SK-MEL-5 (cell line): ENCODE measurements at regions not wholly inside any gene's neighbourhood (a gene's known extent, or its start where the extent isn't known, plus 50 kb on each side); places are given as distances from the start of the nearest gene placed in this dataset.
A peak's percentile ranks its signal among the peaks of the same experiment; 100 is the strongest.

Experiments used
- DNase-seq: peaks from one replicate; pipeline ENCODE4 v3.0.0-alpha.2; 2016; ENCODE audit warnings: low read depth, low spot score
- in situ Hi-C: cut with HindIII; loops from 2 replicates; pipeline ENCODE4 v1.10.0; 2016; ENCODE audit warnings: low sequenced_read_pairs, high pct_unique_total_duplicates, low pct_unique_long_range_greater_than_20kb

DNA sequence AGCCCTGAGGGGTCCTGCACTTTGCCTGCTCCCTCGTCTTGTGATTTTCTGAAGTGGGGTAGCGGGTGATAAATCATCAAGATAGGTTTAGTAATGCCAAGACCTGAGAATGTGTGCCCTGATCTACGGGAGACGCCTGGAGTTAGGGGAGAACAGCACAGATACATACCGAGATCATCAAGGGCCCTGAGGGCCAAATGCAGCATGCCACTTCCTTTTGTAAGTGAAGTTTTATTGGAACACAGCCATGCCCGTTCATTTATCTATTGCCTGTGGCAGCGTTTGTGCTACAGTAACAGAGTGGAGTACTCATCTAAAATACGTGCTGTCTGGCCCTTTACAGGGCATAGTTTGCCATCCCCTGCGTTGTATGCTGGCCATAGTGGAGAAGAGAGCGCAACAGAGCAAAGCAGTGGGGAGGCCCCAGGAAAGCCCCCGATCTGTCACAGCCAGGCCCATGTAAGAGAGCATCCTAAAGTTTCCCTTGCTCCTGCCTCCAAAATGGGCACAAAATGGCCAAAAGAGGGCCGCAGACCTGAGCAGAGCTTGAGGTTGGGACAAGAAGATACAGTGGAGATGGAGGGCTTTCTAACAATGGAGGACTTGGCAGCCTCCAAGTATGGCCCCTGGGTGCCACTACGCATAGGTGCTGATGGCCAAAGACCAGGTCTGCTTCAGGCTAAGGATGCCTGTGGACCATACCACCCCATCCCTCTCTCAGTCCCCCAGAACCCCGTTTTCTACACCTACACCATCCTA is 167.0 kb downstream of the SMIM20 start:
- in situ Hi-C loops: no loop called here
- no peak for DNase-seq

DNA sequence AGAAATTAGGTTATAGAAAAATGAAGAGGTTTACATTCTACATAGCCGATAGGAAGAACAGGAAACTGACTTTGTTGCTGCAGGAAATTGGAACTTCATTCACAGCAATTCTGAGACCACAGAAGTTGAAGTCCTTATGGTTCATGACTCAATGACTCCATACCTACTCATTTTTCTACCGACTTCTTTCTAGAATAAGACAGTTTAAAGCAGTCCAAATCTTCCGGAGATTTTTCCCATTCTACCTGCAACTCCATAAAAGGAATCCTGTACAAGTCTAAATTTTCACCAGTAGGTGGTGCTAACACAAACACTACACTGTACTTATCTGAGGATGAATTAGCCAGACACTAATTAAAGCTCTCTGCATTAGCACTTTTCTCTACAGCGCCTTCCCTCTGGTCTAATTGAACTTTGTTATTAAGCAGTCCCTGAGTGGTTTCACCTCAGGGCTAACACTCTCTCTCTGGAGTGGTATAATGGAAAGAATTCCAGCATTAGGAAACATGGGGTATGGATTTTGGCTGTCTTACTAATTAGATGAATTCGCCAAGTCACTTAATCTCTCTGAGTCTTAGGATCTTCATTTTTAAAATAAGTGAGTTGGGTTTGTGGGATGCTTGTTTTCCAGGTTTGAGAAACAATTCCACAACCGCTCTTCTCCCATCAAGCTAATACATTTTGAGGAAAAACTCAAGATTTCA is 167.9 kb downstream of the SMIM20 start:
- in situ Hi-C loops: no loop called here
- peak; percentile 69 for DNase-seq

DNA sequence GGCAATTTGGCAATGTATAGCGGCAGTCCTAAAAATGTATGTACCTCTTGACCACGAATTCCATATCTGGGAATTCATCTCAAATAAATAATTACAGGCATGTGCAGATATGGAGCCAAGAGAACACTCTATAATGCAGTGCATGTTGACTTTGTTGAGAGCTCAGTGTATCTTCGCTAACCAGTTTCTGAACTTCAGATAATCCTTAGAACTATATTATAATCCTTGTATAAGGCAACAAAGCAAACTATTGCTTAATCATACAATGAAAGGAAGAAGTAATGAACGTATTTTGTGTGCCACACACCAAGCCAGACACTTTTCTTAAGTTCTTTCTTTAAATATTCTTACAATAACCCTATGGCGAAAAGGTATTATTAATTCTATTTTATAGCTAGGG is 168.5 kb downstream of the SMIM20 start:
- DNase-seq: no peak
- in situ Hi-C loops: no loop called here

DNA sequence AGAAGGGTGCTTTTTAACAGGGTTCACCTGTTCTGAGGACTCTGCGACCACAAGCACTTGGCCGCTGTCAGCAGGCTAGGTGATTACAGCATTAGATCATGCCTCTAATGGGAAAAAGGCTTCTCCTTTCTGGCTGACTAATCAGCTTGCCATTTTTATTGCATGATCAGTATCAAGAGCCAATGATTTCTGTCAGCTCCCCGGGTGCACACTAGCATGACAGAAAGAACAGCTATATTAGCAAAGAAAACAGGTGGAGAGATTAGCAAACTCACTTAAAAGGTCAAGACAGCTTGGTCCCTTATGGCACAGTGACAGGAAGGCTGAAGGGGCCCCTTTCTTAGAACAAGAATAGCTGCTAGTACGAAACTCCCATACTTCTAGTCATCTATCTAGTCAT is 170.0 kb downstream of the SMIM20 start:
- in situ Hi-C loops: no loop called here
- no peak for DNase-seq

DNA sequence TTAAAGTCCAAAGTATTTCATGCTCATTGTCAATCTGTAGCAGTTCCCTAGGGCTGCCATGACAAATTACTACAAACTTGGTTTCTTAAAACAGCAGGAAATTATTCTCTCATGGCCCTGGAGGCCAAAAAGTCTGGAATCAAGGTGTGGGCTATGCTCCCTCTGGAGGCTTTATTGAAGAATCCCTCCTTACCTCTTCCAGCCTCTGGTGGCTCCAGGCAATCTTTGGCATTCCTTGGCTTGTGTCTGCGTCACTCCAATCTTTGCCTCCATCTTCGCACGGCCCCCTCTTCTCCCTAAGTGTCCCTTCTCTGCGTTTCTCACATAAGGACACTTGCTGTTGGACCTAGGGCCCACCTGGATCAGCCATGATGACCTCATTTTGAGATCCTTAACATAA is 170.4 kb downstream of the SMIM20 start:
- in situ Hi-C loops: no loop called here
- no peak for DNase-seq

DNA sequence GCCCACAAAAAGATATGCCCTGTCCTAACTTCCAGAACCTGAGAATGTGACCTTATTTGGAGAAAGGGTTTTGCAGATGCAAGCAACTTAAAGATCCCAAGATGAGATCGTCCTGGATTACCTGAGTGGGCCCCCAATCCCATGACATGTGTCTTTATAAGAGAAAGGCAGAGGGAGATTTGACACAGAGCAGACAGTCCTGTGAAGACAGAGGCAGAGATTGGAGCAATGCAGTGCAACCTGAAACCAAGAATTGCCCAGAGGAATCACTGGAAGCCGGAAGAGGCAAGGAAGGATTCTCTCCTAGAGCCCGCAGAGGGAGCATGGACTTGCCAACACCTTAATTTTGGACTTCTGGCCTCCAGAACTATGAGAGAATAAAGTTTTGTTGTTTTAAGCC is 171.5 kb downstream of the SMIM20 start:
- DNase-seq: no peak
- in situ Hi-C loops: no loop called here

DNA sequence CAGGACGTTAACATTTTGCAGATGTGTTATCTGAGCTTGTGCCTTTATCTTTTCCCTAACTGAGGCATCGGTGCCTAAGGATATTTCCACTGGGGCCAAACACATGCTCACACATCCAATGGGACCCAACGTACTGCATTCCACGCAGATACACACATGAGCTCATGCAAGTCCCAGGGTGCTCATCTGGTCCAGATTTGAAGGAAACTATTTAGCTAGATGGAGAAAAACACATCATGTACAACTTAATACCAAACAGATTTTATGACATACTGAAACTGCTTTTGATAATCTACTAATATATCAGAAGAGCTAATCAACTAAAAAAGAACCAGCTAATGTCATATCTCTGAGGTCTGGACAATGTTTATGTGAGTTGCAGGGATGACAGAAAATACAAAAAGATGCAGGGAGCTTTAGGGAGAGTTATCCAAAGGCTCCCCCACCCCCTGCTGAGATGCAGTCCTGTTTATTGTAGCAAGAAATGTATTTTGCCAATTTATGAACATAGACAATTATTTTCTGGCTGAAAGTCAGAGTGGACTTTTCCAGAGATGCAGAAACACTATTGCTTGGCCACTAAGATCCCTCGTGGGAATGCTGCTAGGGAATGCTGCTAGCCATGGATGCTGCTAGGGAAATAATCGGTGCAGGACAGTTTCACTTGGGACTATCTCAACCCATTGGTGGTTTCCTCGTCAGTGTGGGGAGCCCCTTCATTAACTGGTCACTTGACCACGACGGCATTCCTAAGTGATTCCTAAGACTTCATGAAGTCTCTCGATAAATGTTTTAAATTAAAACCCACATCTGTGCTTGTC is 172.8 kb downstream of the SMIM20 start:
- in situ Hi-C loops: no loop called here
- DNase-seq: no peak

DNA sequence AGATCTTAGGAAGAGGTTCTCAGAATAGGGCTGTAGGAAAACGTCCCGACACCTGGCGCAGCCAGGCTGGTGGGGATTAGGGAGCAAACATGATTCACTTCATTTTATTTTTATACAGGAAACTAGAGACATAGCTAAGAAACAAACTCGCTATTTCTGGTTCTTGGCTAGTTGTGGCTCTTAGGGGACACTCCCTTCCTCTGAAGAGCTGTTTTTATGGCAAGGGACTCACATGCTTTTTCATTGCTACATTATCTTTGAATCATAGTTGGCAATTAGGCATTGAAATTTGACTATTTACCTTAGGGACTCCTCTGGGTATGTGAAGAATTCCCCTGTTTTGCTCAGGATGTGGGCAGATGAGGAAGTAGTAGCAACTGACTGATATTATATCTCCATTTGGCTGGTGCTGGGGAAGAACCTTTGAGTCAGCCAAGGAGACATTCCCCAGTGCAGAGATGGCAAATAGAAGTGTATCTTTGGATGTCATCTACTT is 174.5 kb downstream of the SMIM20 start:
- no peak for DNase-seq
- in situ Hi-C loops: no loop called here

DNA sequence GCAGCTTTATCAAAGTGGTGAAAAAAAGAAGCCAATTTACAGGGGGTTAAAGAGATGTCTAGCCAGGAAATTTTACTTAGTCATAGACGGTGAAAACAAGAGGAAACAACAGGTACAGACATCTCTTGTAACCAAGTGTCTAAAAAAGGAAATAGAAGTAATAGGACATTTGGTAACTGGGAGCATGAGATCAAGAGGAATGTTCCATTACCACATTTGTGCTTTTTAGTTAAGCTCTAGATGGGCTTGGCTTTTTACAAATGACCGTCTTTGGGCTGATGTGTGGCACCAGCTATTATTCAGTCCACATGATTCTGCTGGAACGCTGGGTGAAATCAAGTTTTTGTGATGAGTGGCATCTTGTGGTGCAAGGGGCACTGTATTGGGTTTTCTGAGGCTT is 179.5 kb downstream of the SMIM20 start:
- no peak for DNase-seq

DNA sequence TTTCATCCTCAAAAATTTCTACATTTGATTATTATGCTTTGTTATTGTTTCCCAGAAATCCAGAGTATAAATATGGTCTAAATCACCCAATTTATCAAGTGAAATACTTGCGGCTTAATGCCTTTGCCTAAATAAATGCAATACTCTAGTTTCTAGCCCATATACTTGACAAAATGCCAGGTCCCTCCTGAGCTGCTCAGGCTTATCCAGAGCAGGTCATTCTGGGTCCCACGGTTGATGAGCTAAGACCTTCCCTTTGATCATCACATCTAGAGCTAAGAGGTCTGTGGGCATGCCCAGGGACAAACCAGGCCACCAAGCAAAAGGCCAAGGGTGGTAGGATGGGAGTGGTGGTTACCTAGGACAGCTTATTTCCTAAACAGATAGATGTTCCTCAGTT is 180.1 kb downstream of the SMIM20 start:
- in situ Hi-C loops: no loop called here
- no peak for DNase-seq

More for the DNA sequence above, 179.5 kb downstream of the SMIM20 start:
- in situ Hi-C loops: no loop called here

DNA sequence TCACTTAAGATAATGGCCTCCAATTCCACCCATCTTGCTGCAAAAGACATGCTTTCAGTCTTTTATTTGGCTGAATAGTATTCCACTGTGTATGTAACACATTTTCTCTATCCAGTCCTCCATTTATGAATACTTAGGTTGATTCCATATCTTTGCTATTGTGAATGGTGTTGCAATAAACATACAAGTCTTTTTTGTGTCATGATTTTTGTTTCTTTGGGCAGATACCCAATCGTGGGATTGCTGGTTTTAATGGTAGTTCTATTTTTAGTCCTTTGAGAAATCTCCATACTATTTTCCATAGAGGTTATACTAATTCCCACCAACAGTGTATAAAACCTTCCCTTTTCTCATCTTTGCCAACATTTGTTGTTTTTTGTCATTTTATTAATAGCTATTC is 180.9 kb downstream of the SMIM20 start:
- in situ Hi-C loops: no loop called here
- no peak for DNase-seq

DNA sequence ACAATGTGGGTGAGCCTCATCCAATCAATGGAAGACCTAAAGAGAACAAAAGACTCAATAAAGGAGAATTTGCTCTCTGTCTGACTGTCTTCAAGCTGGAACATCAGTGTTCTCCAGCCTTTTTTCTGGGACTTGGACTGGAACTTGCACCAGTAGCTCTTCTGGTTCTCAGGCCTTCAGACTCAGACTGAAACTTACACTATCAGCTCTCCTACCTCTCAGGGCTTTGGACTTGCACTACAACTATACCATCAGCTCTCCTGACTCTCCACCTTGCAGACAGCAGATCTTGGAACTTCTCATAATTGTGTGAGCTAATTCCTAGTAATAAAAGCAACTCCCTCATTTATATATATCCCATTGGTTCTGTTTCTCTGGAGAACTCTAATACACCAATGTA is 185.9 kb downstream of the SMIM20 start:
- in situ Hi-C loops: no loop called here

DNA sequence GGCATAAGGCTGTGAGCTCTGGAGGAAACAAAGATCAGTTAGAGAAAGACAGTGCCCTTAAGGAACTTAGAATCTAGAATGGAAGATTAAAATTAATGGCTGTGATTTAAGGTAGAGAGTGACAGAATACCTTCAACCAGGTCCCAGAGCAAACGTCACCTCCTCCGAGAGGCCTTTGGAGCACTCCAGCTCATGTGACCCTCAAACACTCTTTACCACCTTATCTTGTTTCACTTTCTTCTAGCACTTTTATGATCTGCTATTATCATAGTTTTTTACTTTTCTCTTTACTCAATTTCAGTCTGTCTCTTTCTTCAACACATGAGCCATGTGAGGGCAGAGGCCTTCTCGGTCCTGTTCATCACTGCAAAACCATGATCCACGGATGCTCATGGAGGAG is 187.0 kb downstream of the SMIM20 start:
- in situ Hi-C loops: no loop called here
- DNase-seq: no peak

More for the DNA sequence above, 185.9 kb downstream of the SMIM20 start:
- DNase-seq: no peak

DNA sequence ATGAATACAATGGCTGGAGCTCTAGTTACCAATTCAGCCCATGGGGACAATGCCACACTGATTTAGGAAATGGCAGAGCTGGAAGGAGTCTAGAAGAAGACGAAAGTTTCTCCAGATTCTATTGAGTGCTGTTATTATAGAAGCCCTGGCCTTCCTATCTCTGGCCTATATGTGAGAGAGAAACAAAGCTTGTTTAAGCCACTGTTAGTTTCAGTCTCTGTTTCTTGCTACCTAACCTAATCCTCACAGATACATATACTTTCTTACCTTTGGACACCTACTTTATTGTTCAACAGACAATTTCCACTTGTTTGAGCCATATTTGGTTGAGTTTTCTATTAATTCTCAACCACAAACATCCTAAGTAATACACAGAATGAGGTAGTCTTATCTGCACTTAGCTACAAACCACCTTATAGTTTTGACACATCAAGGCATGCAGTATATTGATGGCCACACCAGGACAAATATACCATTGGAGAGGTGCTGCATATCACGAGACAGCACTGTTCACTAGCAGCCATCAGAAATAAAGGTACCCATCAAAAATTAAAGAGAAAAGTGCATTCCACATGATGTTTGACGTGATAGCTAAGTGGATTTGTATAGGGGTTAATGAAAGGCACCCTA is 190.2 kb downstream of the SMIM20 start:
- in situ Hi-C loops: no loop called here

DNA sequence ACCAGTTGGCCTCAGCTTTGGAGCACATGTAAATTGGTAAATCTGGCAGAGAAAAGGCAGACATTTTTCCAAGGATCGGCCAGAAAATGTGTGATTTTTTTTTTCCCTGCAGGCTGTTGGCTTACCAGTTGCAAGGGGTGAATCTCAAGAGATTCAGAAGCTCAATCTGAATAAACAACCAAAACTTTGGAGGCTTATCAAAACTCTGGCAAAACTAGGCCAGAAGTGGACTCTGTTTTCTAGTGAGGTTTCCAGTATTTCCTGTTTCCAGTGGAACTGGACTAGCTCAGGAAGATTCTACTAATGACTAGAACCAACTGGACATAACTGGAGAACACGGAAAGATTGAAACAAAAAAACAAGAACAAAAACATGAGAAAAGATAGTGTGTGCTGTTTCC is 191.3 kb downstream of the SMIM20 start:
- in situ Hi-C loops: no loop called here
- no peak for DNase-seq

More for the DNA sequence above, 190.2 kb downstream of the SMIM20 start:
- DNase-seq: no peak

DNA sequence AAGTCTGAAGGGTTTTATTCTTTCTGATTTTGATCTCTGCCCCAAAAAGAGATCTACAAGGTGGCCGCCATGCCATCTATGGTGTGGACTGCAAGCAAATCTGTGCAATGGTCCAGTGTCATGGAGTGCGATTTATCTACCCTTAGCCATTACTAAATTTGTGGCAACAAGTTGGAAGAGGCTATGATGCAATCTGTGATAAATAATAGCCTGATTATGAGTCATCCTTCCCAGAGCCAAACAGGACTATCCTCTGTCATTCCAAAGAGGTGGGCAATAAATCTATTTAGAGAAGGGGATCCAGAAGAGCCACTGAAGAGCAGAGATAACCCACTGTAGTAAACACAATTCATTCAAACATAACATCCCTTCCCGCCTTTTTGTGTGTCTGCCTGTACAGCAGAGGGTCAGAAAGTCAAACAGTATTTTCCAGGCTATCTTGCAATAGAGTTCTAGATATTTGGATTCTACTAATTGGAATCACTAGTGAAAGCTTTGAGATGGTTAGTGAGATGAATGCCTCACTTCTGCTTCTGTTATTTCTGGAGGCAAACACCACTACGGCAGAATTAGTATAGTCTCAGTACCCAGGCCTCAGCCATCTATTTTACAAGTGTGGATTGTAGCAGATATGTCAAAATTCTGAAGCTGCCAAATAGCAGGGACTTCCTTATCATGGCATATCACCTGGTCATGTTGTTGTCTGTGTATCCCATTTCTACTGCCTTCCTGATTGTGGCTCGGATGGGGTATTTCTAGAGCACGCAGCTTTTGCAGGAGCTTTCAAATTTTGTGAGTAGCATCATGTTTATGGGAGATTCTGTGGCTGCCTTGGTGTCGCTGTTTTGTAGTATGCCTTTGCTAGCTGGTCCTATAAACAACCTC is 192.0 kb downstream of the SMIM20 start:
- peak; percentile 34 for DNase-seq
- in situ Hi-C loops: no loop called here

DNA sequence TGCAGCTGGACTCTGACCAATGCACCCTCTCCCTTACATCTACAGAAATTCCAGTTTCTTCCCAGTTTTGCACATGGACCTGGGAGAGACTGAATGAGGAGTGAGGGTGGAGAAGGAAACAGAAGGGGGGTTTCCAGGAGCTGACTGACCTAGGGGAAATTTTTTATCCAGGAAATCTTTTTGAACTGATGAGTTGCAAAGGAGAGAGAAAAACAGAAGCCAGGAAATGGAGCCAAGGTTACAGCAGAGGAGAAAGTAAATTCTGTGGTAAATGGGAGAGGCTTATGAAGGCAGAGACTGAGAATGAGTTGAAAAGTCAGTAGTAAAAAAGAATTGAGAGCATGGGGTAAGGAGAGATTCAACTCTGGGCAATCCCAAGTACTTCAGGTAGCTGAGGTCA is 192.8 kb downstream of the SMIM20 start:
- DNase-seq: no peak
- in situ Hi-C loops: no loop called here
